Duodenal mucosa (tissue), 2 donors: ENCODE measurements at regions not wholly inside any gene's neighbourhood (a gene's known extent, or its start where the extent isn't known, plus 50 kb on each side); places are given as distances from the start of the nearest gene placed in this dataset.

Experiments
- H3K27ac ChIP-seq: one replicate; pipeline ENCODE4 v1.7.0; 2013; ENCODE audit warnings: low read depth, low read length
- H3K27me3 ChIP-seq, 2 donors: one replicate each; pipeline ENCODE4 v1.7.0; 2013; ENCODE audit warnings: low read length in 2 of 2, control low read depth in 1 of 2; ENCODE audit not compliant: insufficient read depth in 2 of 2, control insufficient read depth in 1 of 2
- H3K36me3 ChIP-seq, 2 donors: one replicate each; pipeline ENCODE4 v1.7.0; 2013; ENCODE audit warnings: low read length in 2 of 2, control low read depth in 1 of 2; ENCODE audit not compliant: insufficient read depth in 2 of 2, control insufficient read depth in 1 of 2
- H3K4me1 ChIP-seq, 2 donors: one replicate each; pipeline ENCODE4 v1.7.0; 2013; ENCODE audit warnings: low read length in 2 of 2, control low read depth in 1 of 2; ENCODE audit not compliant: insufficient read depth in 2 of 2, control insufficient read depth in 1 of 2
- H3K4me3 ChIP-seq, 2 donors: one replicate each; pipeline ENCODE4 v1.7.0; 2013; ENCODE audit warnings: low read length in 2 of 2, low read depth in 1 of 2
- H3K9ac ChIP-seq, 2 donors: one replicate each; pipeline ENCODE4 v1.7.0; 2013; ENCODE audit warnings: low read length in 2 of 2, low read depth in 1 of 2
- H3K9me3 ChIP-seq, 2 donors: one replicate each; pipeline ENCODE4 v1.7.0; 2013; ENCODE audit warnings: low read length in 2 of 2, control low read depth in 1 of 2; ENCODE audit not compliant: control insufficient read depth in 1 of 2

GRCh38 chr2:57181315-57182038 lies 865.1 kb upstream of the VRK2 start:
- no peaks in the 10 kb centered on the region for H3K4me1 ChIP-seq

DNA sequence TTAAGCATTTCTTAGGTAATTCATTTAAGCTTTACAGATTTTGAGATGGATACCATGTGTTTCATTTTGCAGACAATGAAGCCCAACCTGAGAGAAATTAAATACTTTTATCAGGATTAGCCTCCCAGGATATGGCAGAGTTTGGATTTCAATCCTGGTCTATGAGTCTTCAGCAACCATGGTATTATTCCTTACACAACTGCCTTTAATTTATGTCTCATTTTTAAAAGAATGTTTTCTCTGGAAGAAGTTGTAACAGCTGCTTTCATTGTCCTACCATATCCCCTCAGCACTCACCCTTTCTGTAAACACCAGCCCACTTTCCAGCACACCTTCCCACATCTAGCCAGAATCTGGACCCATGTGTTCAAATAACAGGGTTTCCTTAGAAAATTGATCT lies 863.7 kb upstream of the VRK2 start:
- Histone ChIP-seq H3K4me3 (no peak overlapping the region), H3K9me3 (peaks cover 0 to 3% of the 10 kb centered on the region in 2 donors), H3K27me3 (no peaks in the 10 kb centered on the region), H3K36me3 (no peaks in the 10 kb centered on the region), H3K4me1 (no peaks in the 10 kb centered on the region), H3K27ac (no peak overlapping the region), H3K9ac (no peak overlapping the region)

More at GRCh38 chr2:57181315-57182038, 865.1 kb upstream of the VRK2 start:
- H3K9ac ChIP-seq, result no peak overlapping the region
- H3K27me3 ChIP-seq, result no peaks in the 10 kb centered on the region
- no peak overlapping the region for H3K27ac ChIP-seq
- no peaks in the 10 kb centered on the region for H3K9me3 ChIP-seq
- H3K4me3 ChIP-seq, result no peak overlapping the region
- H3K36me3 ChIP-seq, result no peaks in the 10 kb centered on the region

DNA sequence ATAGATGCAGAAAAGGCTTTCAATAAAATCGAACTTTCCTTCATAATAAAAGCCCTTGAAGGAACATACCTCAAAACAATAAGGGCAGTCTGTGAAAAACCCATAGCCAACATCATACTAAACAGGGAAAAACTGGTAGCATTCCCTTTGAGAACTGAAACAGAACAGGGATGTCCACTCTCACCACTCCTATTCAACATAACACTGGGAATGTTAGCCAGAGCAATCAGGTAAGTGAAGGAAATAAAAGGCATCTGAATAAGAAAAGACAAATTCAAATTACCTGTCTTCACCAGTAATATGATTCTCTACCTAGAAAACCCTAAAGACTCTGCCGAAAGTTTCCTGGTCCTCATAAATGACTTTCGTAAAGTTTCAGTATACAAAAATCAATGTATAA lies 861.0 kb upstream of the VRK2 start:
- Histone ChIP-seq H3K4me3 (no peak overlapping the region), H3K4me1 (no peaks in the 10 kb centered on the region), H3K27me3 (no peaks in the 10 kb centered on the region), H3K9ac (no peak overlapping the region), H3K36me3 (no peaks in the 10 kb centered on the region), H3K9me3 (peaks cover 0 to 3% of the 10 kb centered on the region in 2 donors), H3K27ac (no peak overlapping the region)

- no peak overlapping the region for H3K27ac ChIP-seq
These were observed 856.6 kb upstream of the VRK2 start for GRCh38 chr2:57190007-57190406.

DNA sequence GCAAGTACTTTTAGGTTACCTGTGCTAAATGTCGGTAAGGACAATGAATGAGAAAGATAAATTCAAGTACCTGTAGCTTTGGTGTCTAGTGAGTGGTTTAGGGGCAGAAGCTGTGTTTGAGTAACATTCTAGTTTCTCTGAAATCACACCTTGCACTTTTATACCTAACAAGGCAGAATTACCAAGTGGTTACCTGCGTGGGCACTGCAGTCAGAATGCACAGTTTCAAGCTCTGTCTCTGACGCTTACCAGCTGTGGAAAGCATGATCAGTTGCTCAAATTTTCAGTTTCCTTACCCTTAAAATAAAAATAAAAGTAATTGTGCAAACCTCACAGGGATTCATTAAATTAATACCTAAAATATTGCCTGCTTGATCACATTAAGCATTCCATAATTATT lies 846.9 kb upstream of the VRK2 start:
- Histone ChIP-seq H3K36me3 (no peaks in the 10 kb centered on the region), H3K9ac (no peak overlapping the region), H3K27ac (no peak overlapping the region), H3K9me3 (peaks cover 2 to 6% of the 10 kb centered on the region in 2 donors), H3K4me1 (no peaks in the 10 kb centered on the region), H3K4me3 (no peak overlapping the region), H3K27me3 (no peaks in the 10 kb centered on the region)

More at GRCh38 chr2:57190007-57190406, 856.6 kb upstream of the VRK2 start:
- H3K27me3 ChIP-seq, result no peaks in the 10 kb centered on the region
- peaks cover 0 to 3% of the 10 kb centered on the region in 2 donors for H3K9me3 ChIP-seq
- no peak overlapping the region for H3K4me3 ChIP-seq
- no peaks in the 10 kb centered on the region for H3K4me1 ChIP-seq
- no peak overlapping the region for H3K9ac ChIP-seq
- no peaks in the 10 kb centered on the region for H3K36me3 ChIP-seq

DNA sequence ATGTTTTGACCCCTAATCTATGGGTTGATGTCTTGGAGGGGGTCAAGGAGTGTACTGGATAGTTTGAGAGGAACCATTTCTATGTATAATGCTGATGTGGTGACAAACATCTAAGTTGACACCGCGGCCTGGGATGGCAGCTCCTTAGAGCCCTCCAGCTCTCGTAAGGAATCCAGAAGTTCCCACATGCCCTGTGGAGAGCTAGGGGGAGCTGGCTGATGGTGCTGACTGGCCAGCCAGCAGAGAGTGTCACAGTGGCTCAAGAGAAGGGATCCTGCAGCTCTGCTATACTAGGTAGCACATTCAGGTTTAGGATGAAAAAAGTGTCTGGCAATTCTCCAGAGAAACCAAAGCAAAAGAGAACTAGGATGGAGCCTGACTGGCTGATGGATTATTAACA lies 842.2 kb upstream of the VRK2 start:
- Histone ChIP-seq H3K27ac (no peak overlapping the region), H3K36me3 (no peaks in the 10 kb centered on the region)

GRCh38 chr2:57205241-57205640 lies 841.4 kb upstream of the VRK2 start:
- H3K27me3 ChIP-seq, result no peaks in the 10 kb centered on the region
- peaks cover 2 to 7% of the 10 kb centered on the region in 2 donors for H3K9me3 ChIP-seq
- H3K4me1 ChIP-seq, result no peaks in the 10 kb centered on the region
- no peak overlapping the region for H3K27ac ChIP-seq
- no peaks in the 10 kb centered on the region for H3K36me3 ChIP-seq
- H3K9ac ChIP-seq, result no peak overlapping the region
- no peak overlapping the region for H3K4me3 ChIP-seq

More for the DNA sequence above, 842.2 kb upstream of the VRK2 start:
- Histone ChIP-seq H3K9ac (no peak overlapping the region), H3K4me1 (no peaks in the 10 kb centered on the region), H3K9me3 (peaks cover 2 to 7% of the 10 kb centered on the region in 2 donors), H3K27me3 (no peaks in the 10 kb centered on the region), H3K4me3 (no peak overlapping the region)

DNA sequence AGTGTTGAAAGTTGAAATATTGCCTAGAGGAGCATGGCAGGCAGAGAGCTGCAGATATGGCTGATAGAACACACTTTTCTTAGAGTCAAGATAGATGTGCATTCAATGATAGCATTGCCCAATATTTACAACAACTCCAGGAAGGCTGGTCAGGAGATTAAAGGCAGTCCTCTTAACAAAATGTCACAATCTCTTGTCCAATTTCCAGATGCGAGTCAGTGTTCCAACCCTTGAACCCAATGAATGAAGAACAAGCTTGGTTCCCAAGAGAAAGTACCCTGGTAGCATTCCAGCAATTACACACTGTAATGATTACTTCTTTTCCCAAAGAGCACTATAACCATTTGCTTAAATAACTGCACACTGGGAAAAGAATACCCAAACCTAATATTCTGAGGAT lies 839.4 kb upstream of the VRK2 start:
- Histone ChIP-seq H3K27ac (no peak overlapping the region), H3K4me3 (no peak overlapping the region), H3K9me3 (peaks cover 2 to 10% of the 10 kb centered on the region in 2 donors), H3K9ac (no peak overlapping the region), H3K36me3 (no peaks in the 10 kb centered on the region), H3K27me3 (no peaks in the 10 kb centered on the region), H3K4me1 (no peaks in the 10 kb centered on the region)

- Histone ChIP-seq H3K9me3 (peaks cover 0 to 8% of the 10 kb centered on the region in 2 donors), H3K27me3 (no peaks in the 10 kb centered on the region), H3K4me3 (no peak overlapping the region), H3K27ac (no peak overlapping the region), H3K4me1 (no peaks in the 10 kb centered on the region), H3K9ac (no peak overlapping the region), H3K36me3 (no peaks in the 10 kb centered on the region)
These were observed 836.8 kb upstream of the VRK2 start for GRCh38 chr2:57209799-57210198.

DNA sequence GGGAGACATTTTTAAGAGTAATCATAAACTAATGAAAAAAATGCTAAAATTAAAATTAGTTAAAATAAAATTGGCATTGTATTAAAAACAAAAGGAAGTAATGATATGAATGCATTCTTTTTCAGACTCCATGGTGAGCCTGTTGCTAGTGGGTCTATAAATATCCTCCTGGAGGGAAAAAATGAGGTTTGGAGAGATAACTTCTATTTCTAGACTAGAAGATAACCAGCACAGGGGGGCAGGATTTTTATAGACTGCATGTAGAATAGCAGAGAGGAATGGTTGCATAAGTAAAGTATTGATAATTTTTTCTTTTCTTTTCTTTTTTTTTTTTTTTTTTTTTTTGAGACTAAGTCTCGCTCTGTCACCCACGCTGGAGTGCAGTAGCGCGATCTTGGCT lies 835.8 kb upstream of the VRK2 start:
- Histone ChIP-seq H3K9me3 (peaks cover 0 to 8% of the 10 kb centered on the region in 2 donors), H3K36me3 (no peaks in the 10 kb centered on the region), H3K9ac (no peak overlapping the region), H3K27me3 (no peaks in the 10 kb centered on the region), H3K27ac (no peak overlapping the region), H3K4me3 (no peak overlapping the region), H3K4me1 (no peaks in the 10 kb centered on the region)
